ENCODE measurements at regions not wholly inside any gene's neighbourhood (a gene's known extent, or its start where the extent isn't known, plus 50 kb on each side); places are given as distances from the start of the nearest gene placed in this dataset.

GRCh38 chr7:113010377-113010776, 76.2 kb downstream of the GPR85 start:
- H3K79me1 ChIP-seq (ENCODE audit: insufficient read depth, low read depth, low read length, poor library complexity, severe bottlenecking), result no peaks in the 10 kb centered on the region
- no peak overlapping the region for H2AK5ac ChIP-seq (ENCODE audit: insufficient read length, low read length)
- no peak overlapping the region for H3K27ac ChIP-seq (ENCODE audit: insufficient read length, low read depth, low read length)
- H2BK15ac ChIP-seq (ENCODE audit: low read depth, low read length), result no peak overlapping the region
- no peak overlapping the region for H2BK120ac ChIP-seq (ENCODE audit: low read depth, low read length, poor library complexity, severe bottlenecking)
- no peak overlapping the region for H3K14ac ChIP-seq (ENCODE audit: insufficient read depth, low read length)
- Mint-ChIP-seq H3K27ac (no peak overlapping the region), H3K4me3 (no peak overlapping the region), H3K4me1 (no peaks in the 10 kb centered on the region), H3K9me3 (peaks cover 8 to 9% of the 10 kb centered on the region in 2 experiments), H3K36me3 (ENCODE audit: insufficient read depth in 1 of 3, low read depth in 3 of 3) (peaks cover 0 to 4% (median 2%) of the 10 kb centered on the region in 3 experiments; a peak in 2 of 7 replicates), H3K27me3 (ENCODE audit: low read depth) (peaks cover 2% of the 10 kb centered on the region; the same call in 1 of the 2 replicates)
- no peak overlapping the region for H4K91ac ChIP-seq (ENCODE audit: insufficient read length, low read depth, low read length)
- H4K5ac ChIP-seq (ENCODE audit: insufficient read length, low read depth, low read length), result no peak overlapping the region
- no peak overlapping the region for H2BK20ac ChIP-seq (ENCODE audit: low read depth, low read length, poor library complexity, severe bottlenecking)
- no peak overlapping the region for H3K9ac ChIP-seq (ENCODE audit: extremely low read depth, insufficient read length, low read length)
- H4K8ac ChIP-seq (replicated peaks; ENCODE audit: insufficient read length, low read depth, low read length), result no peak overlapping the region
- no peaks in the 10 kb centered on the region for H3K4me1 ChIP-seq (ENCODE audit: insufficient read depth, low read length)
- H4K20me1 ChIP-seq (ENCODE audit: control insufficient read depth, insufficient read depth, insufficient read length), result no peaks in the 10 kb centered on the region
- H3K27me3 ChIP-seq (ENCODE audit: insufficient read depth, low read length), result no peaks in the 10 kb centered on the region
- no peak overlapping the region for H3T11ph ChIP-seq (ENCODE audit: low read length)
- no peak overlapping the region for H2BK5ac ChIP-seq (ENCODE audit: insufficient read length, low read length)
- no peak for DNase-seq
- no peaks in the 10 kb centered on the region for H3K9me3 ChIP-seq (ENCODE audit: control insufficient read depth, low read depth, low read length)
- H3K23ac ChIP-seq (ENCODE audit: insufficient read length, low read depth, low read length), result no peak overlapping the region
- no peak overlapping the region for H3K56ac ChIP-seq (ENCODE audit: insufficient read length, low read depth, low read length)
- no peak overlapping the region for H3K18ac ChIP-seq (ENCODE audit: insufficient read length, low read depth, low read length)
- no peak overlapping the region for H3K4ac ChIP-seq (ENCODE audit: low read depth, low read length)
- H2BK12ac ChIP-seq (ENCODE audit: insufficient read length, low read depth, low read length), result no peak overlapping the region
- no peak for TF ChIP-seq CTCF (conservative IDR thresholded peaks at IDR 0.05)
- H3K4me2 ChIP-seq (ENCODE audit: insufficient read depth, insufficient read length, low read length), result no peak overlapping the region
- H2AFZ ChIP-seq (ENCODE audit: low read length), result no peak overlapping the region
- H3K79me2 ChIP-seq (ENCODE audit: insufficient read depth, low read length), result no peaks in the 10 kb centered on the region
- no peaks in the 10 kb centered on the region for H3K23me2 ChIP-seq (ENCODE audit: insufficient read length, low read depth, low read length, poor library complexity, severe bottlenecking)
